ENCODE measurements at regions not wholly inside any gene's neighbourhood (a gene's known extent, or its start where the extent isn't known, plus 50 kb on each side); places are given as distances from the start of the nearest gene placed in this dataset.

DNA sequence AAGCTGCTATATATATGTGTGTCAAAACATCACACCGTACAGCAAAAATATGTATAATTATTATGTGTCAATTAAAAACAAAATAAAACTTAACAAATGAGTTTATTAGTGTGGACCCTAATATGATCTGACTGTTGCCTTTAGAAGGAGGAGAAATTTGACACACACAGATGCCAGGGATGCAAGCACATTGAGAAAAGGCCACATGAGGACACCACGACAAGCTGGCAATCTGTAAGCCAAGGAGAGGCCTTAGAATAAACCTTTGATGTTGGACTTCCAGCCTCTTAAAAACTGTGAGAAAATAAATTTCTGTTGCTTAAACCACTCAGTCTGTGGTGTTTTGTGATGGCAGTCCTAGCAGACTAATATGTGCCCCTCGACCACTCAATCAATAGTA lies 214.7 kb downstream of the KCNS3 start:
- WGBS, result 87% methylated on average over 3 of the region's 3 CpGs
- H3K9me3 ChIP-seq (ENCODE audit: control insufficient read depth in 4 of 4, low read length in 3 of 4), result no peaks in the 10 kb centered on the region
- no peak for DNase-seq (ENCODE audit: low spot score)
- H3K27me3 ChIP-seq (ENCODE audit: control insufficient read depth in 4 of 4, insufficient read depth in 4 of 4, low read length in 3 of 4), result no peaks in the 10 kb centered on the region
- H3K4me3 ChIP-seq (ENCODE audit: low read depth in 1 of 3, low read length in 3 of 3), result no peak overlapping the region
- no peak overlapping the region for H3K27ac ChIP-seq (ENCODE audit: low read depth in 1 of 2, low read length in 2 of 2)
- H3K4me1 ChIP-seq (ENCODE audit: control insufficient read depth in 4 of 4, insufficient read depth in 4 of 4, low read length in 3 of 4), result no peaks in the 10 kb centered on the region
- H3K9ac ChIP-seq (ENCODE audit: low read depth in 1 of 2, low read length in 2 of 2), result no peak overlapping the region
- H3K36me3 ChIP-seq (ENCODE audit: control insufficient read depth in 4 of 4, insufficient read depth in 3 of 4, low read depth in 1 of 4, low read length in 3 of 4), result no peaks in the 10 kb centered on the region
- TF ChIP-seq RAD21 (IDR thresholded peaks at IDR 0.05) (no peak), FOXA2 (IDR thresholded peaks at IDR 0.05) (no peak), SP1 (IDR thresholded peaks at IDR 0.05) (no peak), NR2F2 (IDR thresholded peaks at IDR 0.05) (no peak), YY1 (IDR thresholded peaks at IDR 0.05) (no peak), GABPA (IDR thresholded peaks at IDR 0.05 in 1 of 2, conservative IDR thresholded peaks at IDR 0.05 in 1 of 2) (no peak), HNF4A (conservative IDR thresholded peaks at IDR 0.05) (no peak), EGR1 (IDR thresholded peaks at IDR 0.05; ENCODE audit: low read depth in 2 of 2) (no peak), FOXA1 (IDR thresholded peaks at IDR 0.05) (no peak), TAF1 (conservative IDR thresholded peaks at IDR 0.05) (no peak), RXRA (IDR thresholded peaks at IDR 0.05) (no peak)
- TF ChIP-seq, protein P1, sequence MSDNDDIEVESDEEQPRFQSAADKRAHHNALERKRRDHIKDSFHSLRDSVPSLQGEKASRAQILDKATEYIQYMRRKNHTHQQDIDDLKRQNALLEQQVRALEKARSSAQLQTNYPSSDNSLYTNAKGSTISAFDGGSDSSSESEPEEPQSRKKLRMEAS (IDR thresholded peaks at IDR 0.05), result no peak
- TF ChIP-seq, protein P2, sequence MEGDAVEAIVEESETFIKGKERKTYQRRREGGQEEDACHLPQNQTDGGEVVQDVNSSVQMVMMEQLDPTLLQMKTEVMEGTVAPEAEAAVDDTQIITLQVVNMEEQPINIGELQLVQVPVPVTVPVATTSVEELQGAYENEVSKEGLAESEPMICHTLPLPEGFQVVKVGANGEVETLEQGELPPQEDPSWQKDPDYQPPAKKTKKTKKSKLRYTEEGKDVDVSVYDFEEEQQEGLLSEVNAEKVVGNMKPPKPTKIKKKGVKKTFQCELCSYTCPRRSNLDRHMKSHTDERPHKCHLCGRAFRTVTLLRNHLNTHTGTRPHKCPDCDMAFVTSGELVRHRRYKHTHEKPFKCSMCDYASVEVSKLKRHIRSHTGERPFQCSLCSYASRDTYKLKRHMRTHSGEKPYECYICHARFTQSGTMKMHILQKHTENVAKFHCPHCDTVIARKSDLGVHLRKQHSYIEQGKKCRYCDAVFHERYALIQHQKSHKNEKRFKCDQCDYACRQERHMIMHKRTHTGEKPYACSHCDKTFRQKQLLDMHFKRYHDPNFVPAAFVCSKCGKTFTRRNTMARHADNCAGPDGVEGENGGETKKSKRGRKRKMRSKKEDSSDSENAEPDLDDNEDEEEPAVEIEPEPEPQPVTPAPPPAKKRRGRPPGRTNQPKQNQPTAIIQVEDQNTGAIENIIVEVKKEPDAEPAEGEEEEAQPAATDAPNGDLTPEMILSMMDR (IDR thresholded peaks at IDR 0.05; ENCODE audit: low read depth, low read length, missing input control), result no peak
- TF ChIP-seq, protein P3, sequence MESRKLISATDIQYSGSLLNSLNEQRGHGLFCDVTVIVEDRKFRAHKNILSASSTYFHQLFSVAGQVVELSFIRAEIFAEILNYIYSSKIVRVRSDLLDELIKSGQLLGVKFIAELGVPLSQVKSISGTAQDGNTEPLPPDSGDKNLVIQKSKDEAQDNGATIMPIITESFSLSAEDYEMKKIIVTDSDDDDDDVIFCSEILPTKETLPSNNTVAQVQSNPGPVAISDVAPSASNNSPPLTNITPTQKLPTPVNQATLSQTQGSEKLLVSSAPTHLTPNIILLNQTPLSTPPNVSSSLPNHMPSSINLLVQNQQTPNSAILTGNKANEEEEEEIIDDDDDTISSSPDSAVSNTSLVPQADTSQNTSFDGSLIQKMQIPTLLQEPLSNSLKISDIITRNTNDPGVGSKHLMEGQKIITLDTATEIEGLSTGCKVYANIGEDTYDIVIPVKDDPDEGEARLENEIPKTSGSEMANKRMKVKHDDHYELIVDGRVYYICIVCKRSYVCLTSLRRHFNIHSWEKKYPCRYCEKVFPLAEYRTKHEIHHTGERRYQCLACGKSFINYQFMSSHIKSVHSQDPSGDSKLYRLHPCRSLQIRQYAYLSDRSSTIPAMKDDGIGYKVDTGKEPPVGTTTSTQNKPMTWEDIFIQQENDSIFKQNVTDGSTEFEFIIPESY (IDR thresholded peaks at IDR 0.05), result no peak
- TF ChIP-seq, protein P4, sequence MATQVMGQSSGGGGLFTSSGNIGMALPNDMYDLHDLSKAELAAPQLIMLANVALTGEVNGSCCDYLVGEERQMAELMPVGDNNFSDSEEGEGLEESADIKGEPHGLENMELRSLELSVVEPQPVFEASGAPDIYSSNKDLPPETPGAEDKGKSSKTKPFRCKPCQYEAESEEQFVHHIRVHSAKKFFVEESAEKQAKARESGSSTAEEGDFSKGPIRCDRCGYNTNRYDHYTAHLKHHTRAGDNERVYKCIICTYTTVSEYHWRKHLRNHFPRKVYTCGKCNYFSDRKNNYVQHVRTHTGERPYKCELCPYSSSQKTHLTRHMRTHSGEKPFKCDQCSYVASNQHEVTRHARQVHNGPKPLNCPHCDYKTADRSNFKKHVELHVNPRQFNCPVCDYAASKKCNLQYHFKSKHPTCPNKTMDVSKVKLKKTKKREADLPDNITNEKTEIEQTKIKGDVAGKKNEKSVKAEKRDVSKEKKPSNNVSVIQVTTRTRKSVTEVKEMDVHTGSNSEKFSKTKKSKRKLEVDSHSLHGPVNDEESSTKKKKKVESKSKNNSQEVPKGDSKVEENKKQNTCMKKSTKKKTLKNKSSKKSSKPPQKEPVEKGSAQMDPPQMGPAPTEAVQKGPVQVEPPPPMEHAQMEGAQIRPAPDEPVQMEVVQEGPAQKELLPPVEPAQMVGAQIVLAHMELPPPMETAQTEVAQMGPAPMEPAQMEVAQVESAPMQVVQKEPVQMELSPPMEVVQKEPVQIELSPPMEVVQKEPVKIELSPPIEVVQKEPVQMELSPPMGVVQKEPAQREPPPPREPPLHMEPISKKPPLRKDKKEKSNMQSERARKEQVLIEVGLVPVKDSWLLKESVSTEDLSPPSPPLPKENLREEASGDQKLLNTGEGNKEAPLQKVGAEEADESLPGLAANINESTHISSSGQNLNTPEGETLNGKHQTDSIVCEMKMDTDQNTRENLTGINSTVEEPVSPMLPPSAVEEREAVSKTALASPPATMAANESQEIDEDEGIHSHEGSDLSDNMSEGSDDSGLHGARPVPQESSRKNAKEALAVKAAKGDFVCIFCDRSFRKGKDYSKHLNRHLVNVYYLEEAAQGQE (IDR thresholded peaks at IDR 0.05), result no peak
- TF ChIP-seq, protein P5, sequence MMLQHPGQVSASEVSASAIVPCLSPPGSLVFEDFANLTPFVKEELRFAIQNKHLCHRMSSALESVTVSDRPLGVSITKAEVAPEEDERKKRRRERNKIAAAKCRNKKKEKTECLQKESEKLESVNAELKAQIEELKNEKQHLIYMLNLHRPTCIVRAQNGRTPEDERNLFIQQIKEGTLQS (IDR thresholded peaks at IDR 0.05), result no peak

DNA sequence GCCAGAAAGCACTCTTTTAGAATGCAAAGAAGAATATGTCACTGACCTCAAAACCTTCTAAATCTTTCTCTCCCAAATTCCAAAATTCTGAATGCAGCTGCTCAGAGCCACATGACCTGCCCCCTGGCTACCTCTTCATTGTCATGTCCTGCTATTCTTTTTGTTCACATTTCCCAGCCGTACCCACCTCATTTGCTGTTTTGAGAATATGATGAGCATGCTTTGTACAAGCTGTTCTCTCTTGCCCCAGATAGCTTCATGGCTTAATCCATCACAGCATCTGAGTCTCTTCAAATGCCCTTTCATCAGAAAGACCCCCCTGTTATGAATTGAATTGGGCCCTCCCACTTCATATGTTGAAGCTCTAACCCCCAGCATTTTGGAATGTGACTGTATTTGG lies 214.3 kb downstream of the KCNS3 start:
- Histone ChIP-seq H3K4me1 (ENCODE audit: control insufficient read depth in 4 of 4, insufficient read depth in 4 of 4, low read length in 3 of 4) (no peaks in the 10 kb centered on the region), H3K9me3 (ENCODE audit: control insufficient read depth in 4 of 4, low read length in 3 of 4) (no peaks in the 10 kb centered on the region), H3K27ac (ENCODE audit: low read depth in 1 of 2, low read length in 2 of 2) (no peak overlapping the region), H3K27me3 (ENCODE audit: control insufficient read depth in 4 of 4, insufficient read depth in 4 of 4, low read length in 3 of 4) (no peaks in the 10 kb centered on the region), H3K4me3 (ENCODE audit: low read depth in 1 of 3, low read length in 3 of 3) (no peak overlapping the region), H3K36me3 (ENCODE audit: control insufficient read depth in 4 of 4, insufficient read depth in 3 of 4, low read depth in 1 of 4, low read length in 3 of 4) (no peaks in the 10 kb centered on the region), H3K9ac (ENCODE audit: low read depth in 1 of 2, low read length in 2 of 2) (no peak overlapping the region)
- DNase-seq (ENCODE audit: low spot score), result no peak
- 82% methylated on average over 1 of the region's 1 CpG for WGBS
- TF ChIP-seq TAF1 (conservative IDR thresholded peaks at IDR 0.05) (no peak), GABPA (IDR thresholded peaks at IDR 0.05 in 1 of 2, conservative IDR thresholded peaks at IDR 0.05 in 1 of 2) (no peak), JUND (IDR thresholded peaks at IDR 0.05) (no peak), FOXA1 (IDR thresholded peaks at IDR 0.05) (no peak), NR2F2 (IDR thresholded peaks at IDR 0.05) (no peak), HNF4G (IDR thresholded peaks at IDR 0.05) (no peak), RAD21 (IDR thresholded peaks at IDR 0.05) (no peak), RXRA (IDR thresholded peaks at IDR 0.05) (no peak), YY1 (IDR thresholded peaks at IDR 0.05) (no peak), FOXA2 (IDR thresholded peaks at IDR 0.05) (no peak)
- TF ChIP-seq, protein P4 (IDR thresholded peaks at IDR 0.05), result no peak
- TF ChIP-seq, protein P5 (IDR thresholded peaks at IDR 0.05), result no peak
- TF ChIP-seq, protein P2 (IDR thresholded peaks at IDR 0.05; ENCODE audit: low read depth, low read length, missing input control), result no peak

Measured in liver (tissue), 8 donors.